Fibroblast of lung (primary cell): ENCODE measurements at regions not wholly inside any gene's neighbourhood (a gene's known extent, or its start where the extent isn't known, plus 50 kb on each side); places are given as distances from the start of the nearest gene placed in this dataset.

Experiments used
- DNase-seq, 2 donors: peaks; one replicate each; pipeline versions ENCODE4 v3.0.0 to v3.0.0-alpha.2; 2010; ENCODE audit warnings: low read depth in 2 of 2
- H2AFZ ChIP-seq: 2 replicates; pipeline ENCODE4 v1.5.1; 2012; ENCODE audit warnings: low read length, control low read depth, inconsistent platforms
- H3K27ac ChIP-seq: 2 replicates; pipeline ENCODE4 v1.5.1; 2011; ENCODE audit warnings: low read length, control low read depth; ENCODE audit not compliant: insufficient read depth
- H3K27me3 ChIP-seq: 2 replicates; pipeline ENCODE4 v1.5.1; 2011; ENCODE audit warnings: mild to moderate bottlenecking, low read length; ENCODE audit not compliant: control insufficient read depth, insufficient read depth
- H3K36me3 ChIP-seq: 2 replicates; pipeline ENCODE4 v1.5.1; 2011; ENCODE audit warnings: low read length; ENCODE audit not compliant: control insufficient read depth, insufficient read depth
- H3K4me1 ChIP-seq: 2 replicates; pipeline ENCODE4 v1.5.1; 2011; ENCODE audit warnings: low read length; ENCODE audit not compliant: control insufficient read depth, insufficient read depth; ENCODE audit errors: extremely low read depth
- H3K4me2 ChIP-seq: 2 replicates; pipeline ENCODE4 v1.5.1; 2011; ENCODE audit warnings: low read length, control low read depth; ENCODE audit not compliant: insufficient read depth; ENCODE audit errors: extremely low read depth
- H3K4me3 ChIP-seq, 4 experiments: fragments of 200-600 bp in 1 of 4; sonication (generic) in 1 of 4; replicated peaks in 1 of 4; 2 replicates each; pipeline ENCODE4 v1.5.1; 2011 to 2016; ENCODE audit warnings: low read length in 4 of 4, low read depth in 3 of 4, mild to moderate bottlenecking in 3 of 4, control low read depth in 2 of 4, inconsistent platforms in 1 of 4, mixed read lengths in 1 of 4; ENCODE audit not compliant: insufficient read depth in 1 of 4; ENCODE audit errors: control extremely low read depth in 1 of 4
- H3K79me2 ChIP-seq: 2 replicates; pipeline ENCODE4 v1.5.1; 2012; ENCODE audit warnings: mild to moderate bottlenecking, low read length, inconsistent platforms; ENCODE audit not compliant: control insufficient read depth, insufficient read depth
- H3K9ac ChIP-seq: 2 replicates; pipeline ENCODE4 v1.5.1; 2011; ENCODE audit warnings: mild to moderate bottlenecking, low read length, control low read depth; ENCODE audit not compliant: insufficient read depth
- H3K9me3 ChIP-seq: 2 replicates; pipeline ENCODE4 v1.5.1; 2012; ENCODE audit warnings: low read depth, low read length; ENCODE audit not compliant: control insufficient read depth, insufficient read depth
- H4K20me1 ChIP-seq: 2 replicates; pipeline ENCODE4 v1.5.1; 2011; ENCODE audit warnings: low read length; ENCODE audit not compliant: control insufficient read depth, insufficient read depth; ENCODE audit errors: extremely low read depth
- CTCF ChIP-seq, 2 donors: IDR thresholded peaks in 1 of 2; conservative IDR thresholded peaks in 1 of 2; 1 replicate in 1 of 2; 2 replicates in 1 of 2; pipeline ENCODE4 v1.5.1; 2011 to 2012; ENCODE audit warnings: low read length in 2 of 2, control low read depth in 1 of 2, inconsistent platforms in 1 of 2, low read depth in 1 of 2, mild to moderate bottlenecking in 1 of 2
- EZH2 ChIP-seq: IDR thresholded peaks from 2 replicates; pipeline ENCODE4 v1.5.1; 2012; ENCODE audit warnings: low read length, control low read depth, mild to moderate bottlenecking; ENCODE audit errors: missing control alignments

GRCh38 chr20:22303523-22303922, 280.8 kb downstream of the FOXA2 start:
- no peaks in the 10 kb centered on the region for H3K79me2 ChIP-seq
- no peak overlapping the region for H3K4me2 ChIP-seq
- H3K4me1 ChIP-seq, result no peaks in the 10 kb centered on the region

GRCh38 chr20:22302039-22302438, 282.3 kb downstream of the FOXA2 start:
- H3K79me2 ChIP-seq, result no peaks in the 10 kb centered on the region
- no peak overlapping the region for H3K4me3 ChIP-seq
- DNase-seq, result no peak
- no peaks in the 10 kb centered on the region for H3K27me3 ChIP-seq
- H3K4me1 ChIP-seq, result no peaks in the 10 kb centered on the region
- H3K4me2 ChIP-seq, result no peak overlapping the region
- no peak for TF ChIP-seq EZH2
- no peak for TF ChIP-seq CTCF (conservative IDR thresholded peaks at IDR 0.05 in 1 of 2, IDR thresholded peaks at IDR 0.05 in 1 of 2; ENCODE audit: low read depth in 1 of 2, low read length in 2 of 2)
- H4K20me1 ChIP-seq, result no peaks in the 10 kb centered on the region
- H3K27ac ChIP-seq, result no peak overlapping the region
- H3K9ac ChIP-seq, result no peak overlapping the region
- no peaks in the 10 kb centered on the region for H3K36me3 ChIP-seq
- H2AFZ ChIP-seq, result no peak overlapping the region
- H3K9me3 ChIP-seq, result no peaks in the 10 kb centered on the region

More at GRCh38 chr20:22303523-22303922, 280.8 kb downstream of the FOXA2 start:
- Histone ChIP-seq H3K9ac (no peak overlapping the region), H3K36me3 (no peaks in the 10 kb centered on the region), H3K27ac (no peak overlapping the region), H2AFZ (no peak overlapping the region), H3K27me3 (no peaks in the 10 kb centered on the region), H3K4me3 (no peak overlapping the region), H3K9me3 (no peaks in the 10 kb centered on the region), H4K20me1 (no peaks in the 10 kb centered on the region)
- TF ChIP-seq EZH2, result no peak
- no peak for TF ChIP-seq CTCF (conservative IDR thresholded peaks at IDR 0.05 in 1 of 2, IDR thresholded peaks at IDR 0.05 in 1 of 2; ENCODE audit: low read depth in 1 of 2, low read length in 2 of 2)
- DNase-seq, result no peak

DNA sequence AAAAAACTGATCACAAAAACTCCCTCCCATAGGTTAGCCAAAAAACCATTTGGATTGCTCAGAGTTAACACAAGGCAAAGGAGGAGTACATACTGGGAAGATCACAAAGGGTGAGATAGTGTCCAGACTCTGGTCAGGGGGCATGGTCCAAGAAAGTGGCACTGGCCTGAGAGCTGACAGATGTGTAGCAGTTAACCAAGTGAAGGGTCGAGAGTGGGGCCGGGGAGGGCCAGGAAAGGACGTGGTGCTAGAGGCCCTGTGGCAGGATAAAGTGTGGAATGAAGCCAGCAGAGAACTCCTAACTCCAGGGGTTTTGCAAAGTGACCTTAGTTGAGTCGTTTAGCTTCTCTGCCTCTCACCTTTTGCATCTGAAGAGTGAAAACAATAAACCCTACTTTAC, 290.5 kb downstream of the FOXA2 start:
- no peak for DNase-seq
- no peak overlapping the region for H2AFZ ChIP-seq
- H3K4me1 ChIP-seq, result no peaks in the 10 kb centered on the region

More for the DNA sequence above, 290.5 kb downstream of the FOXA2 start:
- Histone ChIP-seq H4K20me1 (no peaks in the 10 kb centered on the region), H3K4me3 (no peak overlapping the region), H3K36me3 (no peaks in the 10 kb centered on the region), H3K27ac (no peak overlapping the region), H3K79me2 (no peaks in the 10 kb centered on the region), H3K27me3 (no peaks in the 10 kb centered on the region), H3K4me2 (no peak overlapping the region), H3K9me3 (no peaks in the 10 kb centered on the region), H3K9ac (no peak overlapping the region)
- TF ChIP-seq EZH2, result no peak
- no peak for TF ChIP-seq CTCF (conservative IDR thresholded peaks at IDR 0.05 in 1 of 2, IDR thresholded peaks at IDR 0.05 in 1 of 2; ENCODE audit: low read depth in 1 of 2, low read length in 2 of 2)
